ENCODE measurements at regions not wholly inside any gene's neighbourhood (a gene's known extent, or its start where the extent isn't known, plus 50 kb on each side); places are given as distances from the start of the nearest gene placed in this dataset.

GRCh38 chr5:60352992-60353599, 346.9 kb downstream of the DEPDC1B start:
- DNase-seq, result no peak
- H3K4me3 ChIP-seq, result no peak overlapping the region
- WGBS, 2 donors, result 50 to 60% methylated on average over 1 of the region's 1 CpG
- TF ChIP-seq CTCF (IDR thresholded peaks at IDR 0.05), result no peak
- TF ChIP-seq POLR2A (IDR thresholded peaks at IDR 0.05), result no peak
- peaks cover 0 to 10% (median 4%) of the 10 kb centered on the region in 3 donors for H3K4me1 ChIP-seq
- H3K9me3 ChIP-seq, result no peaks in the 10 kb centered on the region
- H3K27me3 ChIP-seq, result peaks cover 0 to 8% (median 0%) of the 10 kb centered on the region in 4 donors
- H3K27ac ChIP-seq, result no peak overlapping the region
- intact Hi-C loops (cut with DNase I), result no loop called here
- H3K36me3 ChIP-seq, result no peaks in the 10 kb centered on the region

- intact Hi-C loops (cut with DNase I), result no loop called here
These were observed 349.2 kb downstream of the DEPDC1B start for GRCh38 chr5:60350794-60351193.

GRCh38 chr5:60349891-60350415, 350.0 kb downstream of the DEPDC1B start:
- DNase-seq, result no peak
- Histone ChIP-seq H3K4me3 (no peak overlapping the region), H3K4me1 (peaks cover 0 to 10% (median 4%) of the 10 kb centered on the region in 3 donors), H3K36me3 (no peaks in the 10 kb centered on the region), H3K27ac (no peak overlapping the region), H3K27me3 (peaks cover 0 to 34% (median 0%) of the 10 kb centered on the region in 4 donors), H3K9me3 (no peaks in the 10 kb centered on the region)
- 74 to 75% methylated on average over 2 of the region's 2 CpGs for WGBS, 2 donors
- TF ChIP-seq POLR2A (IDR thresholded peaks at IDR 0.05), result no peak
- TF ChIP-seq CTCF (IDR thresholded peaks at IDR 0.05), result no peak
- intact Hi-C loops (cut with DNase I), result no loop called here

More at GRCh38 chr5:60350794-60351193, 349.2 kb downstream of the DEPDC1B start:
- no peak overlapping the region for H3K27ac ChIP-seq
- 30 to 47% methylated on average over 3 of the region's 3 CpGs for WGBS, 2 donors
- TF ChIP-seq POLR2A (IDR thresholded peaks at IDR 0.05), result no peak
- no peak for TF ChIP-seq CTCF (IDR thresholded peaks at IDR 0.05)
- DNase-seq, result no peak
- H3K4me3 ChIP-seq, result no peak overlapping the region
- H3K36me3 ChIP-seq, result no peaks in the 10 kb centered on the region
- H3K4me1 ChIP-seq, result peaks cover 0 to 10% (median 4%) of the 10 kb centered on the region in 3 donors
- no peaks in the 10 kb centered on the region for H3K9me3 ChIP-seq
- peaks cover 0 to 31% (median 0%) of the 10 kb centered on the region in 4 donors for H3K27me3 ChIP-seq

- TF ChIP-seq POLR2A (IDR thresholded peaks at IDR 0.05) (no peak), CTCF (IDR thresholded peaks at IDR 0.05) (no peak)
- Histone ChIP-seq H3K4me3 (no peak overlapping the region), H3K36me3 (no peaks in the 10 kb centered on the region), H3K4me1 (peaks cover 0 to 10% (median 4%) of the 10 kb centered on the region in 3 donors), H3K9me3 (no peaks in the 10 kb centered on the region), H3K27ac (no peak overlapping the region), H3K27me3 (peaks cover 0 to 61% (median 0%) of the 10 kb centered on the region in 4 donors)
- no peak for DNase-seq
- intact Hi-C loops (cut with DNase I), result no loop called here
- WGBS, 2 donors, result 69 to 75% methylated on average over 1 of the region's 1 CpG
These were observed 353.6 kb downstream of the DEPDC1B start for GRCh38 chr5:60346393-60346792.

GRCh38 chr5:60343102-60343501, 356.9 kb downstream of the DEPDC1B start:
- 70 to 87% methylated on average over 4 of the region's 4 CpGs for WGBS, 2 donors
- Histone ChIP-seq H3K36me3 (no peaks in the 10 kb centered on the region), H3K4me3 (no peak overlapping the region), H3K27ac (no peak overlapping the region), H3K9me3 (no peaks in the 10 kb centered on the region), H3K27me3 (peaks cover 0 to 59% (median 0%) of the 10 kb centered on the region in 4 donors), H3K4me1 (peaks cover 0 to 12% (median 0%) of the 10 kb centered on the region in 3 donors)
- no peak for TF ChIP-seq POLR2A (IDR thresholded peaks at IDR 0.05)
- TF ChIP-seq CTCF (IDR thresholded peaks at IDR 0.05), result no peak
- DNase-seq, result no peak
- intact Hi-C loops (cut with DNase I), result no loop called here
